D721Med (cell line): ENCODE measurements at regions not wholly inside any gene's neighbourhood (a gene's known extent, or its start where the extent isn't known, plus 50 kb on each side); places are given as distances from the start of the nearest gene placed in this dataset.
"Not testable (repeated sequence)": the region's sequence is repeated elsewhere in the genome, so short reads cannot be mapped to it uniquely, and the experiment has no call there.

Experiments
- DNase-seq: peaks from one replicate; pipeline ENCODE4 v3.0.0; 2011; ENCODE audit warnings: low spot score; ENCODE audit not compliant: insufficient read length
- FAIRE-seq: peaks from 2 replicates; lab custom pipeline; 2011; peaks lifted over from hg19 to GRCh38; lab: Jason Lieb, UNC
- CTCF ChIP-seq: IDR thresholded peaks from 2 replicates; pipeline ENCODE4 v1.5.1; 2012; ENCODE audit warnings: mild to moderate bottlenecking, control low read depth; ENCODE audit not compliant: insufficient read depth; ENCODE audit errors: missing control alignments

- DNase-seq (no peak), FAIRE-seq (no peak)
- TF ChIP-seq CTCF, result no peak
These were observed 192.4 kb downstream of the NUFIP1 start for GRCh38 chr13:44796597-44797490.

GRCh38 chr13:44796039-44796438 lies 193.2 kb downstream of the NUFIP1 start:
- FAIRE-seq, DNase-seq: not testable (repeated sequence)

- FAIRE-seq (no peak), DNase-seq (no peak)
These were observed 194.1 kb downstream of the NUFIP1 start for GRCh38 chr13:44795176-44795575.

GRCh38 chr13:44792096-44792495 lies 197.2 kb downstream of the NUFIP1 start:
- FAIRE-seq (no peak), DNase-seq (no peak)
- no peak for TF ChIP-seq CTCF

More at GRCh38 chr13:44795176-44795575, 194.1 kb downstream of the NUFIP1 start:
- TF ChIP-seq CTCF, result no peak

- no peak for DNase-seq
- FAIRE-seq, result no peak
- no peak for TF ChIP-seq CTCF
These were observed 199.0 kb downstream of the NUFIP1 start for GRCh38 chr13:44790289-44790688.

- FAIRE-seq, result no peak
- no peak for DNase-seq
- no peak for TF ChIP-seq CTCF
These were observed 201.7 kb downstream of the NUFIP1 start for GRCh38 chr13:44787617-44788016.

- TF ChIP-seq CTCF, result no peak
- no peak for FAIRE-seq
- no peak for DNase-seq
These were observed 202.5 kb downstream of the NUFIP1 start for GRCh38 chr13:44786756-44787155.
